Right atrium auricular region (tissue), 2 donors: ENCODE measurements at regions not wholly inside any gene's neighbourhood (a gene's known extent, or its start where the extent isn't known, plus 50 kb on each side); places are given as distances from the start of the nearest gene placed in this dataset.

Experiments used
- DNase-seq: peaks from one replicate; pipeline ENCODE4 v3.0.0-alpha.2; 2019; ENCODE audit warnings: low spot score
- H3K27ac ChIP-seq, 2 donors: fragments of 200-600 bp; sonication (generic); 1 replicate in 1 of 2; 2 replicates in 1 of 2; pipeline ENCODE4 v1.5.1; 2016 to 2019
- H3K27me3 ChIP-seq, 2 donors: fragments of 200-600 bp; sonication (generic); one replicate each; pipeline versions ENCODE4 v1.5.1 to v1.6.0; 2017 to 2019
- H3K36me3 ChIP-seq: fragments of 200-600 bp; sonication (generic); one replicate; pipeline ENCODE4 v1.5.1; 2016
- H3K4me1 ChIP-seq, 2 donors: fragments of 200-600 bp; sonication (generic); one replicate each; pipeline versions ENCODE4 v1.5.1 to v1.6.0; 2017 to 2019
- H3K4me3 ChIP-seq, 2 donors: fragments of 200-600 bp; sonication (generic); 1 replicate in 1 of 2; 2 replicates in 1 of 2; pipeline ENCODE4 v1.5.1; 2017 to 2019; ENCODE audit warnings: mild to moderate bottlenecking in 1 of 2, moderate library complexity in 1 of 2
- H3K9me3 ChIP-seq, 2 donors: fragments of 200-600 bp; sonication (generic); one replicate each; pipeline ENCODE4 v1.5.1; 2019
- TF ChIP-seq, protein P1 (sequence below), 2 donors: fragments of 200-600 bp; sonication (generic); IDR thresholded peaks; one replicate each; pipeline ENCODE4 v1.5.1; 2019; ENCODE audit warnings: antibody characterized with exemption in 2 of 2

DNA sequence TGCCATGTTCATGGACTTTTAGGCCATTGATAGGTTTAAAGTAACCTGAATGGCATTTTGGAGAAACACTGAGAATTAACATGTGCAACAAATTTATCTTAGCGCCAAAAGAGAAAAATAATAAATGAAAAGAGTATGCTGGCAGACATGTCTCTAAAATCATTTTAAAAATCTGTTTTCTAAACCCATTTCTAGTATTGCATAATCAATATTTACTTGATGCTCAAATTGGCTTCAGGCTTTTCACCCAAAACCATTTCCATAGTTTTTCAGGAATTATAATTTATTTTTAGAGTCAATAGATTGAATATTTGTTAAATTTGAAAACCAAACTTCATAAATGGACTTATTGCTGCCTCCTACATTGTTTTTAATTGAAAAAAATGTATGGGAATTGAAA lies 423.0 kb downstream of the PLOD2 start:
- H3K4me3 ChIP-seq = no peak overlapping the region

DNA sequence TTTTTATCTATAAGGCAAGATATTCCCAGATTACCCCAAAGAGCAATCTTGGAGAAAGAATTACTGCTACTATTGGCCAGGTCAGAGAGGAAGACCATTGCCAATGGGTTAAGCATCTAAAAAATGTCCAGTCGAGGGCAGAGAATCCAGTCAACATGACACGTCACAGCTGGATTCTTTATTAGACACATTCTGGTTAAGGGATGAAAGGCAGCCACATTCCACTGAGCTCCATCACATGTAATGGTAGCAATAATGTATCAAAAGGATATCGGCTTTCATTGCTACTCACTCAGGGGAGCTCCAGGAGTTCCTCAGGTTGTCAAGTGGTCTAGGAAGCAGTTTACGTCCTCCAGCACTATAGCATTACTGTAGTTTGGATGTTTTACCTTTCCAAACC lies 421.1 kb downstream of the PLOD2 start:
- no peak for DNase-seq
- H3K4me3 ChIP-seq = no peak overlapping the region
- no peaks in the 10 kb centered on the region for H3K4me1 ChIP-seq
- TF ChIP-seq, protein P1, sequence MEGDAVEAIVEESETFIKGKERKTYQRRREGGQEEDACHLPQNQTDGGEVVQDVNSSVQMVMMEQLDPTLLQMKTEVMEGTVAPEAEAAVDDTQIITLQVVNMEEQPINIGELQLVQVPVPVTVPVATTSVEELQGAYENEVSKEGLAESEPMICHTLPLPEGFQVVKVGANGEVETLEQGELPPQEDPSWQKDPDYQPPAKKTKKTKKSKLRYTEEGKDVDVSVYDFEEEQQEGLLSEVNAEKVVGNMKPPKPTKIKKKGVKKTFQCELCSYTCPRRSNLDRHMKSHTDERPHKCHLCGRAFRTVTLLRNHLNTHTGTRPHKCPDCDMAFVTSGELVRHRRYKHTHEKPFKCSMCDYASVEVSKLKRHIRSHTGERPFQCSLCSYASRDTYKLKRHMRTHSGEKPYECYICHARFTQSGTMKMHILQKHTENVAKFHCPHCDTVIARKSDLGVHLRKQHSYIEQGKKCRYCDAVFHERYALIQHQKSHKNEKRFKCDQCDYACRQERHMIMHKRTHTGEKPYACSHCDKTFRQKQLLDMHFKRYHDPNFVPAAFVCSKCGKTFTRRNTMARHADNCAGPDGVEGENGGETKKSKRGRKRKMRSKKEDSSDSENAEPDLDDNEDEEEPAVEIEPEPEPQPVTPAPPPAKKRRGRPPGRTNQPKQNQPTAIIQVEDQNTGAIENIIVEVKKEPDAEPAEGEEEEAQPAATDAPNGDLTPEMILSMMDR (IDR thresholded peaks at IDR 0.05) = no peak
- no peaks in the 10 kb centered on the region for H3K27me3 ChIP-seq
- no peaks in the 10 kb centered on the region for H3K36me3 ChIP-seq
- no peak overlapping the region for H3K27ac ChIP-seq
- no peaks in the 10 kb centered on the region for H3K9me3 ChIP-seq

More for the DNA sequence above, 423.0 kb downstream of the PLOD2 start:
- Histone ChIP-seq H3K27ac (no peak overlapping the region), H3K9me3 (no peaks in the 10 kb centered on the region), H3K27me3 (no peaks in the 10 kb centered on the region), H3K4me1 (no peaks in the 10 kb centered on the region), H3K36me3 (no peaks in the 10 kb centered on the region)
- no peak for DNase-seq
- TF ChIP-seq, protein P1 (IDR thresholded peaks at IDR 0.05) = no peak

DNA sequence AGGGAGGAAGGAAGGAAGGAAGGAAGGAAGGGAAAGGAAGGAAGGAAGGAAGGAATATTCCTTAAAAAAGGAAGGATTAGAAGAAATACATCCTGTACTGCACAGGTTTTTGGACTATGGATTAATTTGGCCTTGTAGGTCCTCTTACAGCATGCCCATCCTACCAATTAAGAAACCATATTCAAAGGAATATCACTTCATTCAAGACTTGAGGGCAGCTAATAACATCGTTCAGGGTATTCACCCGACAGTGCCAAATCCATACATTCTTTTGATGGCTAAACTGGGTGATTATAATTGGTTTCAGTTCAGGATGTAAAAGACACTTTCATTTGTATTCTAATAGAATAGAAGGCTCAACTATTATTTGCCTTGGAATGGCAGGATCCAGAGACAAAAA lies 410.3 kb downstream of the PLOD2 start:
- Histone ChIP-seq H3K27me3 (no peaks in the 10 kb centered on the region), H3K4me3 (no peak overlapping the region), H3K36me3 (no peaks in the 10 kb centered on the region), H3K4me1 (no peaks in the 10 kb centered on the region), H3K9me3 (no peaks in the 10 kb centered on the region), H3K27ac (no peak overlapping the region)
- TF ChIP-seq, protein P1 (IDR thresholded peaks at IDR 0.05) = no peak
- no peak for DNase-seq

DNA sequence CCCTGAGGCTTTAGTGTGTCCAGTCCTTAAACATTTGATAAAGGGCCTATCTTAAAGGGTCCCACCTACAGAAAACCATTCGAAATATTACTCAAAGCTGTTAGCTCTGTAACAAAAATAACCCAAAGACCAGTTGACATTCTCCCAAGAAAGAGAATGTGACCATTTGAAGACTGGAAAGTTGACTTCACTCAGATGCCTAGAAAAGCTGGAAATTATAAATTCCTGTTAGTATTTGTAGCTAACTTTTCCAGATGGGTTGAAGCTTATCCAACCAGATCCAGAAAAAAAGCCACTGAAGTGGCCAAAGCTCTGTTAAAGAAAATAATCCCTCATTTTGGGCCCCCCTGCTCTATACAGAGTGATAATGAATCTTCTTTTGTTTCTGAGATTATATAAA lies 408.4 kb downstream of the PLOD2 start:
- no peaks in the 10 kb centered on the region for H3K9me3 ChIP-seq

DNA sequence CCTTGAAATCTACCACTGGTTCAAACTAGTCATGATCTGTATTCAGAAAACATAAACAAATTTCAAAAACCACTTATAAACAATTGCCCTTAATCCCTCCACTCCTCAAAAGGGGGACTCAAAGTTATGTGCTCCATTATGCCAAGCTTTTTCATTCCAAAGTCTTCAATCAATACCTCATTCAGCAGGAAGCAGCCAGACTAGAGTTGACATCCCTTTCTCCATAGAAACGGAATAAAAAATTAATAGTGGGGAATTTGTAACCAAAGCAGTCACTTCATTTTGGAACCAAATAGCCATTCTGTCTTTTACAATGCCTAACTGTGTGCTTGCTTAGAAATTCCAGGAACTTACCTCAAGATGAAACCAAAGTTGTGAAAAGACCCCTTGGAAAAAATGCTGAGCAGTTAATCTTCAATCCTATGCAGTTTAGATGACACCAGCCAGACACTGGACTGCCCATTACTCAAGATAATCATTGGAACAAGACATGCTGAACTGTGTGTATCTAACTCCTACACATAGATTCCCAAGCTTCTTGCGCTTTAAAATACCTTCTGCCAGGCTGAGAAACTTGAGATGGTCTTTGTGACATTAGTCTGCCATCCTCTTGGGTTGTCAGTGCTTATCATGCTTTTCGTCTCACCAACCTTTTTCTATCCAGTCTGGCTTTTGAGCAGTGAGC lies 406.2 kb downstream of the PLOD2 start:
- TF ChIP-seq, protein P1 (IDR thresholded peaks at IDR 0.05) = no peak
- no peak for DNase-seq
- Histone ChIP-seq H3K27ac (no peak overlapping the region), H3K9me3 (no peaks in the 10 kb centered on the region), H3K4me3 (no peak overlapping the region), H3K27me3 (no peaks in the 10 kb centered on the region), H3K4me1 (no peaks in the 10 kb centered on the region), H3K36me3 (no peaks in the 10 kb centered on the region)

More for the DNA sequence above, 408.4 kb downstream of the PLOD2 start:
- TF ChIP-seq, protein P1 (IDR thresholded peaks at IDR 0.05) = no peak
- Histone ChIP-seq H3K4me1 (no peaks in the 10 kb centered on the region), H3K27me3 (no peaks in the 10 kb centered on the region), H3K4me3 (no peak overlapping the region), H3K36me3 (no peaks in the 10 kb centered on the region), H3K27ac (no peak overlapping the region)
- DNase-seq = no peak

DNA sequence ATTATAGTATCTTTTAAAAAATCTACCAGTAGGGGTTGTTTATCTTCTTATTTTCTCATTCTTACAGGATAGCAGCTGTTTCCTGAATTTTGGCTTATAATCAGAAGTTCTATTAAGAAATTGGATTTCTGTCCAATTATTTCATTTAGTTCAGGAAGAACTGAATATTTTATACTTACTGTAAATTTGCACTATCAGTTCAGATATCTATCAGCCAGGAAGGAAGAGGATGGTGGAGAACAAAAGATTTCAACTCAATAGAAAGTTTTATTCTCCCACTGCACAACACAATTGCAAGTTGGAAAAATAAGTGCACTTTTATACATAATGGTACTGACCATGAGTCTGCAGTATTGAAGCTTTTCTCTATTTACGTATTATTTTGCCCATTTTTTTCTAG lies 400.9 kb downstream of the PLOD2 start:
- TF ChIP-seq, protein P1 (IDR thresholded peaks at IDR 0.05) = no peak
- no peak overlapping the region for H3K27ac ChIP-seq
- no peaks in the 10 kb centered on the region for H3K9me3 ChIP-seq
- H3K36me3 ChIP-seq = no peaks in the 10 kb centered on the region
- no peak for DNase-seq
- H3K4me3 ChIP-seq = no peak overlapping the region
- H3K4me1 ChIP-seq = no peaks in the 10 kb centered on the region
- no peaks in the 10 kb centered on the region for H3K27me3 ChIP-seq
